Neural progenitor cell (in vitro differentiated cells): ENCODE measurements at regions not wholly inside any gene's neighbourhood (a gene's known extent, or its start where the extent isn't known, plus 50 kb on each side); places are given as distances from the start of the nearest gene placed in this dataset.

ENCODE experiments used
- CTCF ChIP-seq: fragments of 200-600 bp; sonication (generic); IDR thresholded peaks from 2 replicates; pipeline ENCODE4 v1.5.1; 2017; ENCODE audit warnings: antibody characterized with exemption, mild to moderate bottlenecking
- EZH2 ChIP-seq: fragments of 200-600 bp; sonication (generic); IDR thresholded peaks from 2 replicates; pipeline ENCODE4 v1.6.1; 2017; ENCODE audit warnings: antibody characterized with exemption, mild to moderate bottlenecking, moderate library complexity

- TF ChIP-seq CTCF (no peak), EZH2 (no peak)
These were observed 382.0 kb downstream of the GPD2 start for GRCh38 chr2:156818221-156818620.
